GM12878 (cell line): ENCODE measurements at regions not wholly inside any gene's neighbourhood (a gene's known extent, or its start where the extent isn't known, plus 50 kb on each side); places are given as distances from the start of the nearest gene placed in this dataset.

Source experiments
- ATAC-seq: fragments of 200-7000 bp; cut with Tn5 transposase; 3 replicates; pipeline ENCODE4 v1.9.1; 2020; ENCODE audit warnings: mild to moderate bottlenecking, moderate library complexity
- BruUV-seq: library from RNA; stranded (reverse); fragments of 400-500 nt; replicated peaks from 2 replicates; lab custom pipeline; 2021; lab: Mats Ljungman, UMichigan
- CTCF ChIA-PET: fragments of 300-600 bp; sonication (Branson Sonifier 250); formaldehyde crosslinking; extraction: SDS; loops from one replicate; lab custom pipeline; 2021; ENCODE audit warnings: inconsistent platforms; lab: Yijun Ruan, JAX
- POLR2A ChIA-PET: fragments of 350-600 bp; formaldehyde crosslinking; extraction: SDS; loops from one replicate; lab custom pipeline; 2021; ENCODE audit warnings: inconsistent platforms; lab: Charles Lee
- RAD21 ChIA-PET: fragments of 300-600 bp; sonication (Branson Sonifier 250); formaldehyde crosslinking; loops from one replicate; lab custom pipeline; 2023; ENCODE audit warnings: antibody characterized with exemption; ENCODE audit not compliant: unreplicated experiment; lab: Charles Lee
- SMC1A ChIA-PET: fragments of 300-600 bp; sonication (Branson Sonifier 250); formaldehyde crosslinking; loops from one replicate; lab custom pipeline; 2023; ENCODE audit not compliant: unreplicated experiment, uncharacterized antibody; lab: Charles Lee
- DNase-seq: peaks from one replicate; pipeline ENCODE4 v3.0.0-alpha.2; 2011; ENCODE audit warnings: low read depth, low spot score
- FAIRE-seq: peaks from 3 replicates; lab custom pipeline; 2011; peaks lifted over from hg19 to GRCh38; lab: Jason Lieb, UNC
- H2AFZ ChIP-seq: 2 replicates; pipeline ENCODE4 v1.6.0; 2011; ENCODE audit warnings: low read depth, low read length, control low read depth; ENCODE audit not compliant: control insufficient read depth
- H3K27ac ChIP-seq: 2 replicates; pipeline ENCODE4 v1.5.1; 2011; ENCODE audit warnings: control low read depth; ENCODE audit not compliant: control insufficient read depth, insufficient read depth
- H3K27me3 ChIP-seq, 2 experiments: replicated peaks in 1 of 2; 2 replicates each; pipeline versions ENCODE4 v1.6.0 to v1.6.1; 2011; ENCODE audit warnings: low read length in 1 of 2; ENCODE audit not compliant: control insufficient read depth in 2 of 2, insufficient read depth in 2 of 2
- H3K36me3 ChIP-seq, 2 experiments: 2 replicates each; pipeline ENCODE4 v1.5.1; 2011; ENCODE audit warnings: low read length in 1 of 2; ENCODE audit not compliant: control insufficient read depth in 2 of 2, insufficient read depth in 2 of 2
- H3K4me1 ChIP-seq: 2 replicates; pipeline ENCODE4 v1.6.1; 2011; ENCODE audit warnings: mild to moderate bottlenecking, low read length, moderate library complexity, mixed read lengths; ENCODE audit not compliant: control insufficient read depth, insufficient read depth
- H3K4me2 ChIP-seq: 2 replicates; pipeline ENCODE4 v1.6.0; 2011; ENCODE audit warnings: control low read depth; ENCODE audit not compliant: control insufficient read depth, insufficient read depth
- H3K4me3 ChIP-seq: fragments of 200-600 bp; sonication (generic); 2 replicates; pipeline ENCODE4 v1.5.1; 2016
- H3K79me2 ChIP-seq: 2 replicates; pipeline ENCODE4 v1.6.0; 2011; ENCODE audit warnings: low read length; ENCODE audit not compliant: control insufficient read depth, insufficient read depth
- H3K9ac ChIP-seq: 2 replicates; pipeline ENCODE4 v1.8.0; 2011; ENCODE audit warnings: low read length, control low read depth, mixed read lengths; ENCODE audit not compliant: control insufficient read depth, insufficient read depth
- H3K9me3 ChIP-seq: replicated peaks from 3 replicates; pipeline ENCODE4 v1.5.1; 2011; ENCODE audit warnings: mild to moderate bottlenecking, low read length; ENCODE audit not compliant: control insufficient read depth, insufficient read depth
- H4K20me1 ChIP-seq: 2 replicates; pipeline ENCODE4 v1.6.0; 2011; ENCODE audit not compliant: control insufficient read depth, insufficient read depth
- ASH2L ChIP-seq: fragments of 300-600, 200-600 bp; sonication (generic); IDR thresholded peaks from 2 replicates; pipeline ENCODE4 v1.6.1; 2017; ENCODE audit warnings: low read depth, mild to moderate bottlenecking, borderline replicate concordance
- ATF7 ChIP-seq: fragments of 450-650 bp; IDR thresholded peaks from 2 replicates; pipeline ENCODE4 v1.6.1; 2016; ENCODE audit warnings: low read depth, mild to moderate bottlenecking
- BMI1 ChIP-seq: fragments of 450-650 bp; IDR thresholded peaks from 2 replicates; pipeline ENCODE4 v1.6.1; 2016; ENCODE audit warnings: mild to moderate bottlenecking, moderate library complexity, borderline replicate concordance
- CHD1 ChIP-seq: IDR thresholded peaks from 2 replicates; pipeline ENCODE4 v1.6.1; 2012; ENCODE audit warnings: low read depth, low read length, improper control_type of control experiment
- MEF2B ChIP-seq: fragments of 450-650 bp; IDR thresholded peaks from 2 replicates; pipeline ENCODE4 v1.6.1; 2018; ENCODE audit warnings: mild to moderate bottlenecking, moderate library complexity; ENCODE audit not compliant: partially characterized antibody, poor library complexity, severe bottlenecking
- NFYB ChIP-seq: IDR thresholded peaks from 2 replicates; pipeline ENCODE4 v1.6.1; 2011; ENCODE audit warnings: low read depth, mild to moderate bottlenecking, low read length, improper control_type of control experiment, moderate library complexity; ENCODE audit not compliant: insufficient read depth
- NR2C2 ChIP-seq: IDR thresholded peaks from 2 replicates; pipeline ENCODE4 v1.6.1; 2011; ENCODE audit warnings: borderline replicate concordance, low read depth; ENCODE audit not compliant: control insufficient read depth, insufficient read length
- POU2F2 ChIP-seq: IDR thresholded peaks from 3 replicates; pipeline ENCODE4 v1.6.1; 2011; ENCODE audit warnings: low read depth, mild to moderate bottlenecking, low read length, borderline replicate concordance
- RB1 ChIP-seq: fragments of 450-650 bp; formaldehyde crosslinking; IDR thresholded peaks from 2 replicates; pipeline ENCODE4 v1.6.1; 2017; ENCODE audit warnings: mild to moderate bottlenecking, borderline replicate concordance
- RBBP5 ChIP-seq: fragments of 200-600 bp; sonication (generic); conservative IDR thresholded peaks from 2 replicates; pipeline ENCODE4 v1.6.1; 2016
- ZBTB33 ChIP-seq: fragments of 450-650 bp; IDR thresholded peaks from 2 replicates; pipeline ENCODE4 v1.6.1; 2017; ENCODE audit warnings: mild to moderate bottlenecking
- ZNF384 ChIP-seq: IDR thresholded peaks from 2 replicates; pipeline ENCODE4 v1.6.1; 2012; ENCODE audit warnings: low read depth, mild to moderate bottlenecking, low read length, improper control_type of control experiment, borderline replicate concordance
- WGBS: methylation state at CpG from one replicate; pipeline ENCODE4 v1.1.6; 2016; ENCODE audit warnings: low lambda C conversion rate; ENCODE audit not compliant: insufficient replicate concordance, insufficient coverage; ENCODE audit errors: missing lambda C conversion rate; 5-methylcytosine and 5-hydroxymethylcytosine counted together
- in situ Hi-C: fragments of 300-500 bp; cut with MboI; formaldehyde crosslinking; loops from 9 replicates; pipeline ENCODE4 v1.14.3; 2018; ENCODE audit warnings: mixed read lengths
- intact Hi-C: fragments of 100-400 bp; cut with micrococcal nuclease; formaldehyde crosslinking; loops from one replicate; pipeline ENCODE4 v1.14.2; 2022; ENCODE audit not compliant: unreplicated experiment

DNA sequence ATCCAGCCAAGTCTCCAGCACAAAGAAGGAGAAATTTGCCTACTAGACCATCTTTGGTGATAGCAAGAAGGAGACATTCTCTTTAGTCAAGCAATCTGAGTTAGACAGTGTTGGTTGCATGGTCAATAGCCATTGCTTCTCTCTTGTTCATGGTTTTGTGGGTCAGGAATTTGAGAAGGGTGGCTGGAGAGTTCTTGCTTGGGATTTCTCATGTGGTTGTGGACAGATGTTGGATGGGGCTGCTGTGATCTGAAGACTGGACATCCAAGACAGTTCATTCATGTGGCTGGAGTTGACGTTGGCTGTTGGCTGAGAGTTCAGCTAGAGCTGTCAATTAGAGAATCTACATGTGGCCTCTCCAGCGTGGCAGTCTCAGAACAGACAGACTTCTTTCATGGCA, 322.3 kb upstream of the PRDM1 start:
- FAIRE-seq, result no peak

DNA sequence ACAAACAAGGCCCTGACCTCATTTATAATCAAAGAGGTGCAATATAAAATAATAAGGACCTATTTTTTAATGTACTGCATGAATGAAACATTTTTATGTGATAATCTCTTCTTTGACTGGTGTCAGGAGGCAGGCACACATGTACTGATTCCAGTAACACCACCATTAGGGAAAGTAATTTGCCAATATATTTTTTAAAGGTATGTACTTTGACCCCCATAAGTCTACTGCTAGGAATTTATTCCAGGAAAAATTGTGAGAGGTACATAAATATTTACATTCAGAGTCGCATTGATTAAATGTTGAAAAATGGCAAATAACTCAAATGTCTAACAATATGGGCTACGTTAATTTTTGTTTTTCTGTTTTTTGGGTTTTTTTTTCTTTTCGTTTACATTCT, 325.4 kb upstream of the PRDM1 start:
- Histone ChIP-seq H3K9ac (no peak overlapping the region), H3K27me3 (peaks cover 0 to 2% of the 10 kb centered on the region in 2 experiments; a peak in 1 of 4 replicates), H3K27ac (no peak overlapping the region), H3K9me3 (no peaks in the 10 kb centered on the region; the same call in 2 of the 3 replicates), H3K36me3 (no peaks in the 10 kb centered on the region), H3K4me3 (no peak overlapping the region), H2AFZ (no peak overlapping the region), H3K4me2 (no peak overlapping the region), H3K4me1 (peaks cover 11% of the 10 kb centered on the region; the same call in 1 of the 2 replicates), H4K20me1 (no peaks in the 10 kb centered on the region), H3K79me2 (no peaks in the 10 kb centered on the region)
- no peak for FAIRE-seq
- no peak for DNase-seq
- in situ Hi-C loops, result no loop called here
- ChIA-PET POLR2A (no interaction called here), CTCF (no interaction called here), RAD21 (no interaction called here), SMC1A (interaction anchor here (1.5 kb wide), 1 partner anchor 15 kb away, joined by 3 read pairs; no protein-coding TSS in a partner anchor)
- 59% methylated on average over 3 of the region's 3 CpGs for WGBS
- BruUV-seq, result no TSS peak
- TF ChIP-seq NR2C2 (no peak), ASH2L (no peak), ZNF384 (no peak), MEF2B (no peak), CHD1 (no peak), ZBTB33 (no peak), BMI1 (no peak), ATF7 (no peak)
- intact Hi-C loops, result no loop called here
- no peak for ATAC-seq

More for the DNA sequence above, 322.3 kb upstream of the PRDM1 start:
- Histone ChIP-seq H3K9me3 (no peaks in the 10 kb centered on the region), H3K4me2 (no peak overlapping the region), H3K27ac (no peak overlapping the region), H3K9ac (no peak overlapping the region)
- CTCF ChIA-PET, result no interaction called here
- in situ Hi-C loops, result no loop called here
- WGBS, result 50% methylated on average over 2 of the region's 2 CpGs
- TF ChIP-seq POU2F2, result no peak
- TF ChIP-seq RB1, result no peak
- TF ChIP-seq NFYB, result no peak
- no peak for TF ChIP-seq RBBP5
- TF ChIP-seq, all 136 proteins: peak for 0
- no peaks in the 10 kb centered on the region for H4K20me1 ChIP-seq
- H3K36me3 ChIP-seq, result no peaks in the 10 kb centered on the region
- ATAC-seq, result no peak
- H3K4me3 ChIP-seq, result no peak overlapping the region
- ChIA-PET POLR2A (no interaction called here), SMC1A (no interaction called here), RAD21 (no interaction called here)
- H3K27me3 ChIP-seq, result peaks cover 0 to 2% of the 10 kb centered on the region in 2 experiments; a peak in 2 of 4 replicates
- no peak for DNase-seq
- H3K4me1 ChIP-seq, result no peaks in the 10 kb centered on the region
- intact Hi-C loops, result no loop called here
- H3K79me2 ChIP-seq, result no peaks in the 10 kb centered on the region
- BruUV-seq, result no TSS peak
- H2AFZ ChIP-seq, result no peak overlapping the region
